ENCODE measurements at regions not wholly inside any gene's neighbourhood (a gene's known extent, or its start where the extent isn't known, plus 50 kb on each side); places are given as distances from the start of the nearest gene placed in this dataset.
"Not testable (repeated sequence)": the region's sequence is repeated elsewhere in the genome, so short reads cannot be mapped to it uniquely, and the experiment has no call there.

DNA sequence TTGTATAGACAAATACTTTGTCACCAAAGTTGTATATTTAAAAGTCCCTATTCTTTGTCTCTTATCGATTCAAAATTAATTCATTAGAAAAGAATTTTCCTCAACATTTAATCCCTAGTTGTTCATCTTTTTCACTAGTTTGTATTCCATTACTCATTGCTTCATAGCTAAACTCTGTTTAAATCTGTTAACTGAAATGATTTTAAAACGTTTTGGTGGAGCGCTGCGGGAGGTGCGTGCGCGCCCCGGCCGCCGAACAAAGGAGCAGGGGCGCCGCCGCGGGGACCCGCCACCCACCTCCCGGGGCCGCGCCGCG is 56.4 kb upstream of the GOLGA8A start:
- H3K79me2 ChIP-seq (ENCODE audit: insufficient read depth, low read length): no peaks in the 10 kb centered on the region
- no peak for TF ChIP-seq EZH2 (IDR thresholded peaks at IDR 0.05; ENCODE audit: insufficient read depth, low read length)
- TF ChIP-seq, protein P1, sequence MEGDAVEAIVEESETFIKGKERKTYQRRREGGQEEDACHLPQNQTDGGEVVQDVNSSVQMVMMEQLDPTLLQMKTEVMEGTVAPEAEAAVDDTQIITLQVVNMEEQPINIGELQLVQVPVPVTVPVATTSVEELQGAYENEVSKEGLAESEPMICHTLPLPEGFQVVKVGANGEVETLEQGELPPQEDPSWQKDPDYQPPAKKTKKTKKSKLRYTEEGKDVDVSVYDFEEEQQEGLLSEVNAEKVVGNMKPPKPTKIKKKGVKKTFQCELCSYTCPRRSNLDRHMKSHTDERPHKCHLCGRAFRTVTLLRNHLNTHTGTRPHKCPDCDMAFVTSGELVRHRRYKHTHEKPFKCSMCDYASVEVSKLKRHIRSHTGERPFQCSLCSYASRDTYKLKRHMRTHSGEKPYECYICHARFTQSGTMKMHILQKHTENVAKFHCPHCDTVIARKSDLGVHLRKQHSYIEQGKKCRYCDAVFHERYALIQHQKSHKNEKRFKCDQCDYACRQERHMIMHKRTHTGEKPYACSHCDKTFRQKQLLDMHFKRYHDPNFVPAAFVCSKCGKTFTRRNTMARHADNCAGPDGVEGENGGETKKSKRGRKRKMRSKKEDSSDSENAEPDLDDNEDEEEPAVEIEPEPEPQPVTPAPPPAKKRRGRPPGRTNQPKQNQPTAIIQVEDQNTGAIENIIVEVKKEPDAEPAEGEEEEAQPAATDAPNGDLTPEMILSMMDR (IDR thresholded peaks at IDR 0.05; ENCODE audit: insufficient read depth, low read depth, low read length): no peak
- no peaks in the 10 kb centered on the region for H3K4me1 ChIP-seq (ENCODE audit: insufficient read depth, low read length)
- no peaks in the 10 kb centered on the region for H4K20me1 ChIP-seq (ENCODE audit: insufficient read depth, low read length)
- peaks cover 64% of the 10 kb centered on the region for H3K27me3 ChIP-seq (ENCODE audit: insufficient read depth, low read length)
- Mint-ChIP-seq H3K27me3 (ENCODE audit: low read depth, unreplicated experiment) (peaks cover 69% of the 10 kb centered on the region), H3K27ac (ENCODE audit: unreplicated experiment) (no peak overlapping the region), H3K4me3 (ENCODE audit: unreplicated experiment) (no peak overlapping the region), H3K4me1 (ENCODE audit: low read depth, unreplicated experiment) (no peaks in the 10 kb centered on the region), H3K36me3 (ENCODE audit: low read depth, unreplicated experiment) (no peaks in the 10 kb centered on the region), H3K9me3 (ENCODE audit: unreplicated experiment) (peaks cover 16% of the 10 kb centered on the region)
- DNase-seq (ENCODE audit: low read depth): no peak
- H3K9me3 ChIP-seq (ENCODE audit: insufficient read depth, low read depth, low read length): peaks cover 9% of the 10 kb centered on the region
- no peak overlapping the region for H3K9ac ChIP-seq (ENCODE audit: low read length)
- H3K4me3 ChIP-seq (ENCODE audit: insufficient read depth, low read depth, low read length): no peak overlapping the region
- H3K4me2 ChIP-seq (ENCODE audit: low read length): peak overlapping the region; percentile 48
- FAIRE-seq: no peak
- H3K36me3 ChIP-seq (ENCODE audit: insufficient read depth, low read length): no peaks in the 10 kb centered on the region
- H3K27ac ChIP-seq (ENCODE audit: low read depth, low read length): no peak overlapping the region
- peak overlapping the region; percentile 45 for H2AFZ ChIP-seq (ENCODE audit: low read depth, low read length)

DNA sequence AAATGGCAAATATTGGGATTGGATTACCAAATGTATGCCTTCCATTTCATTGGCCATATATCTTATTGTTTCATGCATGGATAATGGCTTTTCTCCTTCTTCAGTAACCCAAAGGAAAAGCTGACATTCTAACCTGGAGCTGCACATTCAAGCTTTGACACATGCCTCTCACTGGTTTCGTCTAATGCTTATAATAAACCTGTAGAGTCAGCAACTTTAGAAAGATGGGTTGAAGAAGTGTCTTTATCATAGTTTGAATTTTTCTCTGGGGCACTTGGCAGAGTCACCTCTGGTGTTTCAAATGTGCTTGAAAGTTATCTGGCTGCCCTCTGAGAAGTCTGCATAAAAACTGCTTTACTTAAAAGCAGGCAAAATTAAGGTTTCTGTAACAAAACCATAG is 55.4 kb upstream of the GOLGA8A start:
- no peak overlapping the region for H2AFZ ChIP-seq (ENCODE audit: low read depth, low read length)
- Mint-ChIP-seq H3K27ac (ENCODE audit: unreplicated experiment) (no peak overlapping the region), H3K36me3 (ENCODE audit: low read depth, unreplicated experiment) (no peaks in the 10 kb centered on the region), H3K27me3 (ENCODE audit: low read depth, unreplicated experiment) (peaks cover 66% of the 10 kb centered on the region), H3K4me3 (ENCODE audit: unreplicated experiment) (no peak overlapping the region), H3K9me3 (ENCODE audit: unreplicated experiment) (peaks cover 19% of the 10 kb centered on the region), H3K4me1 (ENCODE audit: low read depth, unreplicated experiment) (no peaks in the 10 kb centered on the region)
- H3K36me3 ChIP-seq (ENCODE audit: insufficient read depth, low read length): no peaks in the 10 kb centered on the region
- TF ChIP-seq, protein P1 (IDR thresholded peaks at IDR 0.05; ENCODE audit: insufficient read depth, low read depth, low read length): no peak
- TF ChIP-seq EZH2 (IDR thresholded peaks at IDR 0.05; ENCODE audit: insufficient read depth, low read length): no peak
- H4K20me1 ChIP-seq (ENCODE audit: insufficient read depth, low read length): no peaks in the 10 kb centered on the region
- peaks cover 9% of the 10 kb centered on the region for H3K9me3 ChIP-seq (ENCODE audit: insufficient read depth, low read depth, low read length)
- no peak overlapping the region for H3K4me3 ChIP-seq (ENCODE audit: insufficient read depth, low read depth, low read length)
- no peak overlapping the region for H3K9ac ChIP-seq (ENCODE audit: low read length)
- no peaks in the 10 kb centered on the region for H3K79me2 ChIP-seq (ENCODE audit: insufficient read depth, low read length)
- H3K27ac ChIP-seq (ENCODE audit: low read depth, low read length): no peak overlapping the region
- H3K27me3 ChIP-seq (ENCODE audit: insufficient read depth, low read length): peaks cover 58% of the 10 kb centered on the region
- no peaks in the 10 kb centered on the region for H3K4me1 ChIP-seq (ENCODE audit: insufficient read depth, low read length)
- no peak overlapping the region for H3K4me2 ChIP-seq (ENCODE audit: low read length)
- FAIRE-seq (no peak), DNase-seq (ENCODE audit: low read depth) (no peak)

DNA sequence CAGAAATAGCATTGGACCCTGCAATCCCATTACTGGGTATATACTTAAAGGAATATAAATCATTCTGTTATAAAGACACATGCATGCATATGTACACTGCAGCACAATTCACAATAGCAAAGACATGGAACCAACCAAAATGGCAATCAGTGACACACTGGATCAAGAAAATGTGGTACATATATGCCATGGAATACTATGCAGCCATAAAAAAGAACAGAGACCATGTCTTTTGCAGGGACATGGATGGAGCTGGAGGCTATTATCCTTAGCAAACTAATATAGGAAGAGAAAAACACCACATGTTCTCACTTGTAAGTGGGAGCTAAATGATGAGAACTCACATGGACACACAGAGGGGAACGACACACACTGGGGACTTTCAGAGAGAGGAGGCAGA is 53.9 kb upstream of the GOLGA8A start:
- not testable (repeated sequence) for H3K79me2 ChIP-seq (ENCODE audit: insufficient read depth, low read length); H3K9me3 ChIP-seq (ENCODE audit: insufficient read depth, low read depth, low read length); H3K9ac ChIP-seq (ENCODE audit: low read length); FAIRE-seq; H3K4me2 ChIP-seq (ENCODE audit: low read length); H2AFZ ChIP-seq (ENCODE audit: low read depth, low read length); H3K27ac ChIP-seq (ENCODE audit: low read depth, low read length); H3K4me3 Mint-ChIP-seq (ENCODE audit: unreplicated experiment); H3K27ac Mint-ChIP-seq (ENCODE audit: unreplicated experiment); H3K4me3 ChIP-seq (ENCODE audit: insufficient read depth, low read depth, low read length); DNase-seq (ENCODE audit: low read depth); H3K36me3 ChIP-seq (ENCODE audit: insufficient read depth, low read length); H4K20me1 ChIP-seq (ENCODE audit: insufficient read depth, low read length); H3K36me3 Mint-ChIP-seq (ENCODE audit: low read depth, unreplicated experiment); H3K4me1 ChIP-seq (ENCODE audit: insufficient read depth, low read length); H3K4me1 Mint-ChIP-seq (ENCODE audit: low read depth, unreplicated experiment)
- H3K9me3 Mint-ChIP-seq (ENCODE audit: unreplicated experiment): peaks cover 23% of the 10 kb centered on the region
- peaks cover 56% of the 10 kb centered on the region for H3K27me3 Mint-ChIP-seq (ENCODE audit: low read depth, unreplicated experiment)
- H3K27me3 ChIP-seq (ENCODE audit: insufficient read depth, low read length): peaks cover 53% of the 10 kb centered on the region

Measured in astrocyte (in vitro differentiated cells and primary cell).